ENCODE measurements at regions not wholly inside any gene's neighbourhood (a gene's known extent, or its start where the extent isn't known, plus 50 kb on each side); places are given as distances from the start of the nearest gene placed in this dataset.

- Histone ChIP-seq H3K27ac (ENCODE audit: low read length) (no peak overlapping the region), H3K36me3 (ENCODE audit: control insufficient read depth, insufficient read depth, low read length) (no peaks in the 10 kb centered on the region), H3K4me3 (ENCODE audit: low read length) (no peak overlapping the region), H3K27me3 (ENCODE audit: control insufficient read depth, insufficient read depth, low read length) (no peaks in the 10 kb centered on the region), H3K4me1 (ENCODE audit: control insufficient read depth, insufficient read depth, low read length) (no peaks in the 10 kb centered on the region), H3K9me3 (ENCODE audit: control insufficient read depth, insufficient read depth, low read length) (no peaks in the 10 kb centered on the region)
- no peak overlapping the region for H3K27ac Mint-ChIP-seq
- peaks cover 9 to 13% of the 10 kb centered on the region in 2 donors for H3K9me3 Mint-ChIP-seq
- H3K4me1 Mint-ChIP-seq: no peaks in the 10 kb centered on the region
- intact Hi-C loops (cut with micrococcal nuclease): no loop called here
- ATAC-seq: no peak
- 77% methylated on average over 3 of the region's 3 CpGs for WGBS (ENCODE audit: insufficient coverage)
- TF ChIP-seq CTCF (IDR thresholded peaks at IDR 0.05): no peak
- no peaks in the 10 kb centered on the region for H3K27me3 Mint-ChIP-seq (ENCODE audit: low read depth in 2 of 2)
- no peak for DNase-seq
- H3K4me3 Mint-ChIP-seq: no peak overlapping the region
- H3K36me3 Mint-ChIP-seq: no peaks in the 10 kb centered on the region
Observed at GRCh38 chr9:118568704-118569103, 800.5 kb downstream of the BRINP1 start.

- 96% methylated on average over 3 of the region's 3 CpGs for WGBS (ENCODE audit: insufficient coverage)
- intact Hi-C loops (cut with micrococcal nuclease): no loop called here
- H3K9me3 ChIP-seq (ENCODE audit: control insufficient read depth, insufficient read depth, low read length): no peaks in the 10 kb centered on the region
- no peak overlapping the region for H3K4me3 Mint-ChIP-seq
- no peaks in the 10 kb centered on the region for H3K36me3 ChIP-seq (ENCODE audit: control insufficient read depth, insufficient read depth, low read length)
- H3K4me1 Mint-ChIP-seq: no peaks in the 10 kb centered on the region
- H3K27ac Mint-ChIP-seq: no peak overlapping the region
- H3K4me3 ChIP-seq (ENCODE audit: low read length): no peak overlapping the region
- H3K36me3 Mint-ChIP-seq: no peaks in the 10 kb centered on the region
- no peak for DNase-seq
- peaks cover 9 to 11% of the 10 kb centered on the region in 2 donors for H3K9me3 Mint-ChIP-seq
- no peak overlapping the region for H3K27ac ChIP-seq (ENCODE audit: low read length)
- no peak for ATAC-seq
- no peak for TF ChIP-seq CTCF (IDR thresholded peaks at IDR 0.05)
- no peaks in the 10 kb centered on the region for H3K4me1 ChIP-seq (ENCODE audit: control insufficient read depth, insufficient read depth, low read length)
- no peaks in the 10 kb centered on the region for H3K27me3 Mint-ChIP-seq (ENCODE audit: low read depth in 2 of 2)
- no peaks in the 10 kb centered on the region for H3K27me3 ChIP-seq (ENCODE audit: control insufficient read depth, insufficient read depth, low read length)
Observed at GRCh38 chr9:118569148-118569547, 800.1 kb downstream of the BRINP1 start.

GRCh38 chr9:118570066-118570465 is 799.2 kb downstream of the BRINP1 start:
- Histone ChIP-seq H3K4me3 (ENCODE audit: low read length) (no peak overlapping the region), H3K9me3 (ENCODE audit: control insufficient read depth, insufficient read depth, low read length) (no peaks in the 10 kb centered on the region), H3K27ac (ENCODE audit: low read length) (no peak overlapping the region), H3K36me3 (ENCODE audit: control insufficient read depth, insufficient read depth, low read length) (no peaks in the 10 kb centered on the region), H3K4me1 (ENCODE audit: control insufficient read depth, insufficient read depth, low read length) (no peaks in the 10 kb centered on the region), H3K27me3 (ENCODE audit: control insufficient read depth, insufficient read depth, low read length) (no peaks in the 10 kb centered on the region)
- ATAC-seq: no peak
- Mint-ChIP-seq H3K4me1 (no peaks in the 10 kb centered on the region), H3K4me3 (no peak overlapping the region), H3K9me3 (peaks cover 9 to 10% of the 10 kb centered on the region in 2 donors), H3K27me3 (ENCODE audit: low read depth in 2 of 2) (no peaks in the 10 kb centered on the region), H3K36me3 (no peaks in the 10 kb centered on the region), H3K27ac (no peak overlapping the region)
- 74% methylated on average over 3 of the region's 3 CpGs for WGBS (ENCODE audit: insufficient coverage)
- no peak for DNase-seq
- intact Hi-C loops (cut with micrococcal nuclease): no loop called here
- TF ChIP-seq CTCF (IDR thresholded peaks at IDR 0.05): no peak

GRCh38 chr9:118575341-118576070 is 793.7 kb downstream of the BRINP1 start:
- Histone ChIP-seq H3K4me1 (ENCODE audit: control insufficient read depth, insufficient read depth, low read length) (no peaks in the 10 kb centered on the region), H3K36me3 (ENCODE audit: control insufficient read depth, insufficient read depth, low read length) (no peaks in the 10 kb centered on the region), H3K27ac (ENCODE audit: low read length) (no peak overlapping the region), H3K27me3 (ENCODE audit: control insufficient read depth, insufficient read depth, low read length) (no peaks in the 10 kb centered on the region), H3K9me3 (ENCODE audit: control insufficient read depth, insufficient read depth, low read length) (no peaks in the 10 kb centered on the region), H3K4me3 (ENCODE audit: low read length) (no peak overlapping the region)
- no CpG with 5 or more reads among the region's 2 CpGs for WGBS (ENCODE audit: insufficient coverage)
- H3K27ac Mint-ChIP-seq: no peak overlapping the region
- intact Hi-C loops (cut with micrococcal nuclease): no loop called here
- no peaks in the 10 kb centered on the region for H3K36me3 Mint-ChIP-seq
- H3K27me3 Mint-ChIP-seq (ENCODE audit: low read depth in 2 of 2): no peaks in the 10 kb centered on the region
- ATAC-seq (no peak), DNase-seq (no peak)
- no peaks in the 10 kb centered on the region for H3K4me1 Mint-ChIP-seq
- no peak overlapping the region for H3K4me3 Mint-ChIP-seq
- peaks cover 9 to 11% of the 10 kb centered on the region in 2 donors for H3K9me3 Mint-ChIP-seq
- no peak for TF ChIP-seq CTCF (IDR thresholded peaks at IDR 0.05)

Data from natural killer cell (primary cell).